SK-MEL-5 (cell line): ENCODE measurements at regions not wholly inside any gene's neighbourhood (a gene's known extent, or its start where the extent isn't known, plus 50 kb on each side); places are given as distances from the start of the nearest gene placed in this dataset.
"Not testable (repeated sequence)": the region's sequence is repeated elsewhere in the genome, so short reads cannot be mapped to it uniquely, and the experiment has no call there.

Source experiments
- DNase-seq: peaks from one replicate; pipeline ENCODE4 v3.0.0-alpha.2; 2016; ENCODE audit warnings: low read depth, low spot score
- in situ Hi-C: cut with HindIII; loops from 2 replicates; pipeline ENCODE4 v1.10.0; 2016; ENCODE audit warnings: low sequenced_read_pairs, high pct_unique_total_duplicates, low pct_unique_long_range_greater_than_20kb

- in situ Hi-C loops, result no loop called here
- DNase-seq, result no peak
Observed at GRCh38 chr7:55261386-55261770, 103.8 kb upstream of the LANCL2 start.

GRCh38 chr7:55265328-55265727, 99.8 kb upstream of the LANCL2 start:
- DNase-seq, in situ Hi-C loops: not testable (repeated sequence)

GRCh38 chr7:55265836-55266642, 99.1 kb upstream of the LANCL2 start:
- DNase-seq, result no peak
- in situ Hi-C loops, result no loop called here

GRCh38 chr7:55271069-55271626, 94.0 kb upstream of the LANCL2 start:
- DNase-seq, result peak; percentile 49
- in situ Hi-C loops, result no loop called here

GRCh38 chr7:55271661-55272060, 93.5 kb upstream of the LANCL2 start:
- in situ Hi-C loops, result no loop called here
- DNase-seq, result no peak

GRCh38 chr7:55272328-55272727, 92.8 kb upstream of the LANCL2 start:
- DNase-seq, result peak; percentile 37
- in situ Hi-C loops, result no loop called here

GRCh38 chr7:55273186-55273980, 91.8 kb upstream of the LANCL2 start:
- no peak for DNase-seq
- in situ Hi-C loops, result no loop called here

GRCh38 chr7:55274156-55274555, 91.0 kb upstream of the LANCL2 start:
- in situ Hi-C loops, result no loop called here
- no peak for DNase-seq

GRCh38 chr7:55275291-55276200, 89.6 kb upstream of the LANCL2 start:
- in situ Hi-C loops, result no loop called here

GRCh38 chr7:55276572-55277295, 88.4 kb upstream of the LANCL2 start:
- peak; percentile 53 for DNase-seq
- in situ Hi-C loops, result no loop called here

More at GRCh38 chr7:55275291-55276200, 89.6 kb upstream of the LANCL2 start:
- no peak for DNase-seq

- no peak for DNase-seq
- in situ Hi-C loops, result no loop called here
Observed at GRCh38 chr7:55277916-55278315, 87.2 kb upstream of the LANCL2 start.

- in situ Hi-C loops, result no loop called here
- no peak for DNase-seq
Observed at GRCh38 chr7:55278321-55278720, 86.8 kb upstream of the LANCL2 start.

GRCh38 chr7:55279080-55279845, 85.9 kb upstream of the LANCL2 start:
- DNase-seq, result no peak
- in situ Hi-C loops, result no loop called here

GRCh38 chr7:55280031-55280454, 85.1 kb upstream of the LANCL2 start:
- peak; percentile 90 for DNase-seq

GRCh38 chr7:55285665-55286064, 79.5 kb upstream of the LANCL2 start:
- in situ Hi-C loops, result no loop called here
- no peak for DNase-seq

More at GRCh38 chr7:55280031-55280454, 85.1 kb upstream of the LANCL2 start:
- in situ Hi-C loops, result no loop called here

- in situ Hi-C loops, result no loop called here
- no peak for DNase-seq
Observed at GRCh38 chr7:55286666-55287065, 78.5 kb upstream of the LANCL2 start.
